ENCODE measurements at regions not wholly inside any gene's neighbourhood (a gene's known extent, or its start where the extent isn't known, plus 50 kb on each side); places are given as distances from the start of the nearest gene placed in this dataset.

- H3K4me1 ChIP-seq, result no peaks in the 10 kb centered on the region
- POLR2A ChIA-PET, result no interaction called here
- TF ChIP-seq SMC3 (IDR thresholded peaks at IDR 0.05) (no peak), REST (IDR thresholded peaks at IDR 0.05) (no peak), RCOR1 (IDR thresholded peaks at IDR 0.05; ENCODE audit: low read depth, low read length) (no peak), NFE2L2 (conservative IDR thresholded peaks at IDR 0.05; ENCODE audit: low read length) (no peak), HES2 (IDR thresholded peaks at IDR 0.05) (no peak), EHF (CRISPR knock-in tag; IDR thresholded peaks at IDR 0.05) (no peak), GATA3 (IDR thresholded peaks at IDR 0.05; ENCODE audit: borderline replicate concordance) (no peak), KDM5A (IDR thresholded peaks at IDR 0.05) (no peak), ZSCAN20 (CRISPR knock-in tag; IDR thresholded peaks at IDR 0.05) (no peak), BHLHE40 (IDR thresholded peaks at IDR 0.05; ENCODE audit: low read depth, low read length) (no peak), RFX5 (IDR thresholded peaks at IDR 0.05) (no peak), RAD21 (conservative IDR thresholded peaks at IDR 0.05 in 1 of 2, IDR thresholded peaks at IDR 0.05 in 1 of 2) (no peak), PHF8 (IDR thresholded peaks at IDR 0.05; ENCODE audit: borderline replicate concordance, low read depth) (no peak), TP53 (CRISPR knock-in tag; IDR thresholded peaks at IDR 0.05) (no peak), KDM1A (IDR thresholded peaks at IDR 0.05; ENCODE audit: low read depth) (no peak), FOSL2 (IDR thresholded peaks at IDR 0.05) (no peak), FOSL2 (CRISPR knock-in tag; IDR thresholded peaks at IDR 0.05) (no peak)
- ATAC-seq (no peak), DNase-seq (ENCODE audit: low read depth in 1 of 2, low spot score in 1 of 2) (no peak), FAIRE-seq (no peak)
- H3K9me3 ChIP-seq, result no peaks in the 10 kb centered on the region
- 77% methylated on average over 4 of the region's 4 CpGs for WGBS (ENCODE audit: missing lambda C conversion rate)
- no peak overlapping the region for H3K27ac ChIP-seq
- H3K4me3 ChIP-seq, result no peak overlapping the region
- CTCF ChIA-PET, result interaction anchor here (0.6 to 1.3 kb wide), 2 partner anchors 85 to 337 kb away, joined by 3 read pairs; no protein-coding TSS in a partner anchor
- H3K4me2 ChIP-seq, result no peak overlapping the region
These were observed 97.1 kb upstream of the ZNF608 start for GRCh38 chr5:124843596-124843899.

- Histone ChIP-seq H3K9me3 (no peaks in the 10 kb centered on the region), H3K4me1 (no peaks in the 10 kb centered on the region), H3K4me2 (no peak overlapping the region), H3K4me3 (no peak overlapping the region), H3K27ac (no peak overlapping the region)
- DNase-seq (ENCODE audit: low read depth in 1 of 2, low spot score in 1 of 2), result no peak
- FAIRE-seq, result no peak
- WGBS (ENCODE audit: missing lambda C conversion rate), result 82% methylated on average over 9 of the region's 9 CpGs
- ChIA-PET CTCF (interaction anchor here (0.6 kb wide), 1 partner anchor 338 kb away, joined by 3 read pairs; no protein-coding TSS in a partner anchor), POLR2A (no interaction called here)
- TF ChIP-seq HES2 (IDR thresholded peaks at IDR 0.05), result no peak
- no peak for TF ChIP-seq MAX (IDR thresholded peaks at IDR 0.05)
- TF ChIP-seq RCOR1 (IDR thresholded peaks at IDR 0.05; ENCODE audit: low read depth, low read length), result no peak
- no peak for TF ChIP-seq FOXS1 (CRISPR knock-in tag; IDR thresholded peaks at IDR 0.05)
- TF ChIP-seq HMGXB4 (CRISPR knock-in tag; IDR thresholded peaks at IDR 0.05; ENCODE audit: borderline replicate concordance), result no peak
- TF ChIP-seq SREBF2 (IDR thresholded peaks at IDR 0.05), result no peak
- TF ChIP-seq PBX3 (IDR thresholded peaks at IDR 0.05), result no peak
- TF ChIP-seq HEYL (CRISPR knock-in tag; IDR thresholded peaks at IDR 0.05), result no peak
- TF ChIP-seq BCL3 (IDR thresholded peaks at IDR 0.05), result no peak
- no peak for ATAC-seq
These were observed 98.0 kb upstream of the ZNF608 start for GRCh38 chr5:124844371-124844920.
